GM23248 (cell line): ENCODE measurements at regions not wholly inside any gene's neighbourhood (a gene's known extent, or its start where the extent isn't known, plus 50 kb on each side); places are given as distances from the start of the nearest gene placed in this dataset.

Experiments
- DNase-seq: peaks from one replicate; pipeline ENCODE4 v3.0.0-alpha.2; 2015
- H2AFZ ChIP-seq: fragments of 200-600 bp; sonication (generic); 2 replicates; pipeline ENCODE4 v1.6.1; 2016; ENCODE audit warnings: antibody characterized with exemption
- H3F3A ChIP-seq: fragments of 200-600 bp; sonication (generic); 2 replicates; pipeline ENCODE4 v1.6.1; 2016; ENCODE audit warnings: mild to moderate bottlenecking, antibody characterized with exemption, mixed run types; ENCODE audit not compliant: insufficient read depth
- H3K27ac ChIP-seq: fragments of 200-600 bp; sonication (generic); 2 replicates; pipeline ENCODE4 v1.5.1; 2016; ENCODE audit warnings: mild to moderate bottlenecking
- H3K27me3 ChIP-seq: fragments of 200-600 bp; sonication (generic); replicated peaks from 2 replicates; pipeline ENCODE4 v1.6.1; 2016; ENCODE audit warnings: mild to moderate bottlenecking; ENCODE audit not compliant: insufficient read depth
- H3K36me3 ChIP-seq: fragments of 200-600 bp; sonication (generic); 2 replicates; pipeline ENCODE4 v1.6.1; 2016; ENCODE audit warnings: low read depth, mild to moderate bottlenecking
- H3K4me1 ChIP-seq: fragments of 200-600 bp; sonication (generic); 2 replicates; pipeline ENCODE4 v1.6.1; 2016; ENCODE audit warnings: mild to moderate bottlenecking; ENCODE audit not compliant: insufficient read depth
- H3K4me2 ChIP-seq: fragments of 200-600 bp; sonication (generic); one replicate; pipeline ENCODE4 v1.6.1; 2016; ENCODE audit warnings: mild to moderate bottlenecking; ENCODE audit not compliant: unreplicated experiment
- H3K4me3 ChIP-seq: fragments of 200-600 bp; sonication (generic); 2 replicates; pipeline ENCODE4 v1.5.1; 2016; ENCODE audit warnings: mild to moderate bottlenecking
- H3K79me2 ChIP-seq: fragments of 200-600 bp; sonication (generic); 2 replicates; pipeline ENCODE4 v1.6.1; 2016; ENCODE audit warnings: mild to moderate bottlenecking; ENCODE audit not compliant: insufficient read depth
- H3K9ac ChIP-seq: fragments of 200-600 bp; sonication (generic); 2 replicates; pipeline ENCODE4 v1.6.1; 2016; ENCODE audit warnings: mild to moderate bottlenecking
- H3K9me2 ChIP-seq: fragments of 200-600 bp; sonication (generic); 2 replicates; pipeline ENCODE4 v1.6.1; 2016; ENCODE audit warnings: mixed run types, mild to moderate bottlenecking, moderate library complexity; ENCODE audit not compliant: insufficient read depth
- H3K9me3 ChIP-seq: fragments of 200-600 bp; sonication (generic); one replicate; pipeline ENCODE4 v1.6.1; 2017; ENCODE audit warnings: low read depth
- H4K20me1 ChIP-seq: fragments of 200-600 bp; sonication (generic); 2 replicates; pipeline ENCODE4 v1.6.0; 2016; ENCODE audit not compliant: insufficient read depth
- EZH2 ChIP-seq: fragments of 200-600 bp; sonication (generic); IDR thresholded peaks from 2 replicates; pipeline ENCODE4 v1.6.1; 2018; ENCODE audit warnings: antibody characterized with exemption, mild to moderate bottlenecking; ENCODE audit not compliant: insufficient read depth, poor library complexity, severe bottlenecking
- EZH2phosphoT487 ChIP-seq: fragments of 200-600 bp; sonication (generic); IDR thresholded peaks from 2 replicates; pipeline ENCODE4 v1.6.1; 2018; ENCODE audit warnings: antibody characterized with exemption, moderate library complexity, mild to moderate bottlenecking, low read depth; ENCODE audit not compliant: insufficient read depth
- WGBS, 2 experiments: methylation state at CpG; one replicate each; pipeline ENCODE4 v1.1.6; 2015 to 2017; ENCODE audit warnings: low lambda C conversion rate in 2 of 2, low coverage in 1 of 2; ENCODE audit errors: missing lambda C conversion rate in 2 of 2; 5-methylcytosine and 5-hydroxymethylcytosine counted together
- in situ Hi-C: fragments of 300-500 bp; cut with MboI; formaldehyde crosslinking; loops from 2 replicates; pipeline ENCODE4 v1.15.0; 2020

DNA sequence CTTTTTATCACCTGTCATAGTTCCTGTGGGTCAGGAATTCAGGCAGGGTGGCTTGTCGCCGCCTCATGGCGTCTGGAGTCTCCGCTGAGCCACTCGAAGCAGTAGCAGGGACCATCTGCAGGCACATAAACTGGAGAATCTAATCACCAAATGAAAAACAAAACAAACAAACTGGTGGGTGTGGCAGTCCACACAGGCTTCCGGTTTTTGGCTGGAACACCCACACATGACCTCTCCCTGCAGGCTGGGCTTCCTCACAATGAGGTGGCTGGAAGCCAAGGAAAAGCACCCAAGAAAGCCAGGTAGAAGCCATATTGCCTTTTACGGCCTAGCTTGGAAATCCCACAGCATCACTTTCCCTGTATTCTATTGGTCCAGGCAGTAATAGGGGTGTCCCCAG is 197.0 kb downstream of the SYK start:
- Histone ChIP-seq H3F3A (peaks cover 10% of the 10 kb centered on the region; the same call in 1 of the 2 replicates), H3K4me3 (no peak overlapping the region), H3K27me3 (no peaks in the 10 kb centered on the region), H3K27ac (no peak overlapping the region), H3K4me2 (no peak overlapping the region), H3K4me1 (peaks cover 9% of the 10 kb centered on the region), H2AFZ (no peak overlapping the region), H3K79me2 (no peaks in the 10 kb centered on the region), H4K20me1 (no peaks in the 10 kb centered on the region), H3K9me3 (no peaks in the 10 kb centered on the region), H3K9ac (no peak overlapping the region), H3K9me2 (no peaks in the 10 kb centered on the region), H3K36me3 (no peaks in the 10 kb centered on the region)
- TF ChIP-seq EZH2phosphoT487 (no peak), EZH2 (no peak)
- DNase-seq, result no peak
- in situ Hi-C loops, result no loop called here
- WGBS, 2 experiments, result 94 to 96% methylated on average over 7 of the region's 7 CpGs

- Histone ChIP-seq H4K20me1 (no peaks in the 10 kb centered on the region), H3K4me3 (no peak overlapping the region), H3K4me2 (no peak overlapping the region), H3K27me3 (no peaks in the 10 kb centered on the region), H3K9ac (no peak overlapping the region), H3F3A (peaks cover 10% of the 10 kb centered on the region; the same call in 1 of the 2 replicates), H3K79me2 (no peaks in the 10 kb centered on the region), H3K27ac (no peak overlapping the region), H3K9me3 (no peaks in the 10 kb centered on the region), H3K9me2 (no peaks in the 10 kb centered on the region), H3K36me3 (no peaks in the 10 kb centered on the region), H3K4me1 (peaks cover 9% of the 10 kb centered on the region), H2AFZ (no peak overlapping the region)
- TF ChIP-seq EZH2 (no peak), EZH2phosphoT487 (no peak)
- in situ Hi-C loops, result no loop called here
- DNase-seq, result no peak
- 88 to 89% methylated on average over 16 of the region's 16 CpGs for WGBS, 2 experiments
Measured at GRCh38 chr9:90999425-91000397, 198.1 kb downstream of the SYK start.

GRCh38 chr9:91001146-91001611 is 199.6 kb downstream of the SYK start:
- Histone ChIP-seq H3K9me2 (no peaks in the 10 kb centered on the region), H3F3A (peaks cover 10% of the 10 kb centered on the region; the same call in 1 of the 2 replicates), H3K4me2 (no peak overlapping the region), H3K79me2 (no peaks in the 10 kb centered on the region), H3K9me3 (no peaks in the 10 kb centered on the region), H3K27me3 (no peaks in the 10 kb centered on the region), H3K27ac (no peak overlapping the region), H4K20me1 (no peaks in the 10 kb centered on the region), H3K36me3 (no peaks in the 10 kb centered on the region), H2AFZ (no peak overlapping the region), H3K9ac (no peak overlapping the region), H3K4me3 (no peak overlapping the region), H3K4me1 (peaks cover 9% of the 10 kb centered on the region)
- no peak for TF ChIP-seq EZH2
- no peak for TF ChIP-seq EZH2phosphoT487
- in situ Hi-C loops, result no loop called here
- WGBS, 2 experiments, result 44 to 56% methylated on average over 2 of the region's 2 CpGs
- DNase-seq, result peak; percentile 79

- peaks cover 9% of the 10 kb centered on the region for H3K4me1 ChIP-seq
- TF ChIP-seq EZH2phosphoT487, result no peak
- TF ChIP-seq EZH2, result no peak
- H3K36me3 ChIP-seq, result no peaks in the 10 kb centered on the region
- no peak overlapping the region for H2AFZ ChIP-seq
- H3F3A ChIP-seq, result peaks cover 10% of the 10 kb centered on the region; the same call in 1 of the 2 replicates
- WGBS, 2 experiments, result 86 to 91% methylated on average over 6 of the region's 6 CpGs
- no peak for DNase-seq
- H3K27me3 ChIP-seq, result no peaks in the 10 kb centered on the region
- H3K4me2 ChIP-seq, result no peak overlapping the region
- no peaks in the 10 kb centered on the region for H3K9me2 ChIP-seq
- H3K9me3 ChIP-seq, result no peaks in the 10 kb centered on the region
- no peaks in the 10 kb centered on the region for H4K20me1 ChIP-seq
- H3K4me3 ChIP-seq, result no peak overlapping the region
- no peak overlapping the region for H3K27ac ChIP-seq
- no peaks in the 10 kb centered on the region for H3K79me2 ChIP-seq
- in situ Hi-C loops, result no loop called here
- H3K9ac ChIP-seq, result no peak overlapping the region
Measured at GRCh38 chr9:91004484-91004883, 202.9 kb downstream of the SYK start.
